Spleen (tissue), 7 donors: ENCODE measurements at regions not wholly inside any gene's neighbourhood (a gene's known extent, or its start where the extent isn't known, plus 50 kb on each side); places are given as distances from the start of the nearest gene placed in this dataset.

Experiments used
- CTCF ChIP-seq, 11 experiments: fragments of 200-600 bp in 7 of 11; fragments of 450-650 bp in 4 of 11; sonication (generic) in 4 of 11; IDR thresholded peaks in 8 of 11; conservative IDR thresholded peaks in 3 of 11; 1 replicate in 7 of 11; 2 replicates in 4 of 11; pipeline versions ENCODE4 v1.4.0 to v1.8.0; 2016 to 2021; ENCODE audit warnings: antibody characterized with exemption in 11 of 11, inconsistent platforms in 4 of 11, mild to moderate bottlenecking in 1 of 11
- POLR2A ChIP-seq, 3 donors: fragments of 450-650 bp; IDR thresholded peaks; one replicate each; pipeline ENCODE4 v1.5.1; 2017; ENCODE audit warnings: antibody characterized with exemption in 3 of 3, mild to moderate bottlenecking in 1 of 3
- donor health status: DM: no; HTN: no; CAD: no; lungs with moderate emphysema.
- donor health status: DM: no; HTN: no; CAD: no.
- donor health status: DM: no; HTN: no; CAD: no.

DNA sequence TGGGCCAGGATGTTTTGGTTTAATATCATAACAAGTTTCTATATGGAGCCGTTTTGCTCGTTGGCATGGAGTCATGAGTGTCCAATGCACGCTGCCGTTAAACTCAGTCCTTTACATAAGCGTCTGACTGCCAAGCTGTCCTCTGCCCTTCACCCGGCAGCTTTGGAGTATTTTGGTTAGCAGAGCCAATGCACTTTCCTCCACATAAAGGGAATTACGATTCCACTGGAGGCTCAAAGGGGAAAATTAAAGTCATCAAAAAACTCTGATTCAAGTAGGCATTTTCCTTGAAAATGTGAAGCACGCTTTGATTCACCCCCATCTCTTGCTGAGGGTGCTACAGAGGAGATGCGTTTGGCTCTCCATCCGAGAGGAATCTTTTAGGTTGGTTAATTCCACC is 144.4 kb upstream of the ARGLU1 start:
- no peak for TF ChIP-seq CTCF (IDR thresholded peaks at IDR 0.05 in 8 of 11, conservative IDR thresholded peaks at IDR 0.05 in 3 of 11)
- no peak for TF ChIP-seq POLR2A (IDR thresholded peaks at IDR 0.05)
